Body of pancreas (tissue), 4 donors: ENCODE measurements at regions not wholly inside any gene's neighbourhood (a gene's known extent, or its start where the extent isn't known, plus 50 kb on each side); places are given as distances from the start of the nearest gene placed in this dataset.

Experiments
- ATAC-seq: fragments of 150-250 bp; one replicate; pipeline ENCODE4 v1.9.1; 2016
- DNase-seq, 4 donors: peaks; one replicate each; pipeline ENCODE4 v3.0.0-alpha.2; 2019
- H3K27ac ChIP-seq, 4 donors: fragments of 200-600 bp; sonication (generic); 1 replicate in 3 of 4; 2 replicates in 1 of 4; pipeline versions ENCODE4 v1.5.1 to v1.6.1; 2016 to 2019; ENCODE audit warnings: mild to moderate bottlenecking in 1 of 4, mixed read lengths in 1 of 4, moderate library complexity in 1 of 4
- H3K27me3 ChIP-seq, 2 donors: fragments of 200-600 bp; sonication (generic); one replicate each; pipeline ENCODE4 v1.6.0; 2016; ENCODE audit warnings: mild to moderate bottlenecking in 1 of 2
- H3K36me3 ChIP-seq, 2 donors: fragments of 200-600 bp; sonication (generic); replicated peaks in 1 of 2; 2 replicates each; pipeline ENCODE4 v1.5.1; 2016; ENCODE audit warnings: low read depth in 2 of 2; ENCODE audit not compliant: insufficient read depth in 1 of 2
- H3K4me1 ChIP-seq: fragments of 200-600 bp; sonication (generic); one replicate; pipeline ENCODE4 v1.6.0; 2016
- H3K4me3 ChIP-seq, 2 donors: fragments of 200-600 bp; sonication (generic); 1 replicate in 1 of 2; 2 replicates in 1 of 2; pipeline ENCODE4 v1.5.1; 2016 to 2019
- H3K9me3 ChIP-seq, 3 donors: fragments of 200-600 bp; sonication (generic); 1 replicate in 2 of 3; 2 replicates in 1 of 3; pipeline ENCODE4 v1.5.1; 2016
- CTCF ChIP-seq, 7 experiments: fragments of 450-650 bp in 4 of 7; fragments of 200-600 bp in 3 of 7; sonication (generic) in 3 of 7; IDR thresholded peaks; one replicate each; pipeline ENCODE4 v1.5.1; 2016 to 2019; ENCODE audit warnings: antibody characterized with exemption in 7 of 7
- POLR2A ChIP-seq, 3 donors: fragments of 450-650 bp; IDR thresholded peaks; one replicate each; pipeline ENCODE4 v1.6.1; 2016; ENCODE audit warnings: antibody characterized with exemption in 3 of 3, mild to moderate bottlenecking in 2 of 3
- WGBS, 2 donors: methylation state at CpG; one replicate each; pipeline ENCODE4 v1.1.5; 2017; 5-methylcytosine and 5-hydroxymethylcytosine counted together
- intact Hi-C: fragments of 100-400 bp; cut with DNase I; formaldehyde crosslinking; loops from one replicate; pipeline ENCODE4 v1.15.1; 2023

GRCh38 chr5:24916863-24917262 is 272.1 kb upstream of the CDH10 start:
- Histone ChIP-seq H3K4me1 (no peaks in the 10 kb centered on the region), H3K27ac (no peak overlapping the region), H3K9me3 (no peaks in the 10 kb centered on the region), H3K4me3 (no peak overlapping the region), H3K27me3 (no peaks in the 10 kb centered on the region), H3K36me3 (no peaks in the 10 kb centered on the region)
- TF ChIP-seq POLR2A (IDR thresholded peaks at IDR 0.05) (no peak), CTCF (IDR thresholded peaks at IDR 0.05) (no peak)
- intact Hi-C loops, result no loop called here
- WGBS, 2 donors, result 49 to 51% methylated on average over 2 of the region's 2 CpGs
- ATAC-seq (no peak), DNase-seq (no peak)

GRCh38 chr5:24909210-24909609 is 264.4 kb upstream of the CDH10 start:
- H3K4me3 ChIP-seq, result no peak overlapping the region
- DNase-seq (no peak), ATAC-seq (no peak)
- H3K27ac ChIP-seq, result no peak overlapping the region
- no peaks in the 10 kb centered on the region for H3K4me1 ChIP-seq
- no peaks in the 10 kb centered on the region for H3K27me3 ChIP-seq
- TF ChIP-seq POLR2A (IDR thresholded peaks at IDR 0.05), result no peak
- no peak for TF ChIP-seq CTCF (IDR thresholded peaks at IDR 0.05)
- no peaks in the 10 kb centered on the region for H3K9me3 ChIP-seq
- no peaks in the 10 kb centered on the region for H3K36me3 ChIP-seq
- intact Hi-C loops, result no loop called here

GRCh38 chr5:24906689-24907088 is 261.9 kb upstream of the CDH10 start:
- Histone ChIP-seq H3K27me3 (no peaks in the 10 kb centered on the region), H3K9me3 (no peaks in the 10 kb centered on the region), H3K4me3 (no peak overlapping the region), H3K4me1 (no peaks in the 10 kb centered on the region), H3K27ac (no peak overlapping the region), H3K36me3 (no peaks in the 10 kb centered on the region)
- DNase-seq (no peak), ATAC-seq (no peak)
- TF ChIP-seq POLR2A (IDR thresholded peaks at IDR 0.05), result no peak
- no peak for TF ChIP-seq CTCF (IDR thresholded peaks at IDR 0.05)
- WGBS, 2 donors, result 89 to 96% methylated on average over 1 of the region's 1 CpG
- intact Hi-C loops, result no loop called here

- H3K4me1 ChIP-seq, result no peaks in the 10 kb centered on the region
- H3K4me3 ChIP-seq, result no peak overlapping the region
- intact Hi-C loops, result no loop called here
- DNase-seq, result no peak
- no peak overlapping the region for H3K27ac ChIP-seq
- no peak for TF ChIP-seq CTCF (IDR thresholded peaks at IDR 0.05)
- no peak for TF ChIP-seq POLR2A (IDR thresholded peaks at IDR 0.05)
- ATAC-seq, result no peak
- WGBS, 2 donors, result 49 to 76% methylated on average over 2 of the region's 2 CpGs
- H3K27me3 ChIP-seq, result no peaks in the 10 kb centered on the region
- no peaks in the 10 kb centered on the region for H3K36me3 ChIP-seq
- H3K9me3 ChIP-seq, result no peaks in the 10 kb centered on the region
Measured at GRCh38 chr5:24904981-24905517, 260.3 kb upstream of the CDH10 start.

GRCh38 chr5:24899180-24899579 is 254.4 kb upstream of the CDH10 start:
- DNase-seq (no peak), ATAC-seq (no peak)
- Histone ChIP-seq H3K36me3 (no peaks in the 10 kb centered on the region), H3K27ac (no peak overlapping the region), H3K9me3 (no peaks in the 10 kb centered on the region), H3K27me3 (no peaks in the 10 kb centered on the region), H3K4me3 (no peak overlapping the region), H3K4me1 (no peaks in the 10 kb centered on the region)
- 70 to 77% methylated on average over 2 of the region's 2 CpGs for WGBS, 2 donors
- intact Hi-C loops, result no loop called here
- no peak for TF ChIP-seq CTCF (IDR thresholded peaks at IDR 0.05)
- no peak for TF ChIP-seq POLR2A (IDR thresholded peaks at IDR 0.05)
